ENCODE measurements at regions not wholly inside any gene's neighbourhood (a gene's known extent, or its start where the extent isn't known, plus 50 kb on each side); places are given as distances from the start of the nearest gene placed in this dataset.

DNA sequence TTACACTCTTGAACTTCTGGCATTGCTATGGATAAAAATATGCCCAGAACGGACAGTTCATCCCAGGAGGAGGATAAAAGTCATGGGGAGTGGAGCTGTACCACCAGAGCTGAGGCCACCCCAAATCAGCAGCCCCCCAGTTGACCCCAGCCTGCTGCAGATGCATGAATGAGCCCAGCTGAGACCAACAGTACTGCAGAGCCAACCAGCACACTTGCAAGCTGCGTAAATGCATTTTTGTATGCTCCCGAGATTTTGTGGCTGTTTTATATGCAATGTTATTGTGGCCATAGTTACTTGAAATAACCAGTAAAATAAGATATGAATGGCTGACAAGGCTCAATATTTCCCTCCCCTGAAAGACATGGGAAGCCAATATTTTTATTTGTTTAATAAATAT is 264.6 kb downstream of the DUSP10 start:
- TF ChIP-seq CTCF (IDR thresholded peaks at IDR 0.05; ENCODE audit: low read length) (no peak), EZH2 (IDR thresholded peaks at IDR 0.05; ENCODE audit: borderline replicate concordance, low read length) (no peak)
